Glutamatergic neuron (in vitro differentiated cells): ENCODE measurements at regions not wholly inside any gene's neighbourhood (a gene's known extent, or its start where the extent isn't known, plus 50 kb on each side); places are given as distances from the start of the nearest gene placed in this dataset.

Source experiments
- DNase-seq: peaks from one replicate; pipeline ENCODE4 v3.0.0; 2022
- H3K27ac Mint-ChIP-seq: one replicate; pipeline ENCODE4 v1.8.0; 2020; ENCODE audit warnings: mild to moderate bottlenecking, mixed read lengths, inconsistent platforms; ENCODE audit not compliant: unreplicated experiment
- H3K27me3 Mint-ChIP-seq: one replicate; pipeline ENCODE4 v1.8.0; 2020; ENCODE audit warnings: mild to moderate bottlenecking, moderate library complexity, mixed read lengths, inconsistent platforms; ENCODE audit not compliant: unreplicated experiment
- H3K36me3 Mint-ChIP-seq: one replicate; pipeline ENCODE4 v1.8.0; 2020; ENCODE audit warnings: mild to moderate bottlenecking, mixed read lengths, inconsistent platforms; ENCODE audit not compliant: unreplicated experiment
- H3K4me1 Mint-ChIP-seq: one replicate; pipeline ENCODE4 v1.8.0; 2020; ENCODE audit warnings: mild to moderate bottlenecking, low read depth, mixed read lengths, inconsistent platforms; ENCODE audit not compliant: unreplicated experiment
- H3K4me3 Mint-ChIP-seq: one replicate; pipeline ENCODE4 v1.8.0; 2020; ENCODE audit warnings: mild to moderate bottlenecking, mixed read lengths, inconsistent platforms; ENCODE audit not compliant: unreplicated experiment
- H3K9me3 Mint-ChIP-seq: one replicate; pipeline ENCODE4 v1.8.0; 2020; ENCODE audit warnings: mild to moderate bottlenecking, moderate library complexity, mixed read lengths, inconsistent platforms; ENCODE audit not compliant: unreplicated experiment
- CTCF ChIP-seq: fragments of 200-600 bp; sonication (generic); IDR thresholded peaks from one replicate; pipeline ENCODE4 v1.5.0; 2021; ENCODE audit not compliant: partially characterized antibody, unreplicated experiment

GRCh38 chr3:189108067-189108466 is 63.7 kb upstream of the TPRG1 start:
- H3K36me3 Mint-ChIP-seq: no peaks in the 10 kb centered on the region
- peaks cover 12% of the 10 kb centered on the region for H3K4me1 Mint-ChIP-seq
- H3K4me3 Mint-ChIP-seq: no peak overlapping the region
- H3K27ac Mint-ChIP-seq: no peak overlapping the region
- no peak for DNase-seq
- H3K9me3 Mint-ChIP-seq: no peaks in the 10 kb centered on the region
- no peaks in the 10 kb centered on the region for H3K27me3 Mint-ChIP-seq
- no peak for TF ChIP-seq CTCF

- Mint-ChIP-seq H3K4me3 (peak overlapping the region; percentile 10), H3K36me3 (no peaks in the 10 kb centered on the region), H3K27ac (peak overlapping the region; percentile 5), H3K27me3 (no peaks in the 10 kb centered on the region), H3K9me3 (no peaks in the 10 kb centered on the region), H3K4me1 (peaks cover 12% of the 10 kb centered on the region)
- TF ChIP-seq CTCF: no peak
- no peak for DNase-seq
Observed at GRCh38 chr3:189108735-189109134, 63.0 kb upstream of the TPRG1 start.

GRCh38 chr3:189109145-189109544 is 62.6 kb upstream of the TPRG1 start:
- no peak for DNase-seq
- Mint-ChIP-seq H3K9me3 (no peaks in the 10 kb centered on the region), H3K27ac (peak overlapping the region; percentile 5), H3K4me3 (peak overlapping the region; percentile 10), H3K4me1 (peaks cover 12% of the 10 kb centered on the region), H3K27me3 (no peaks in the 10 kb centered on the region), H3K36me3 (no peaks in the 10 kb centered on the region)
- no peak for TF ChIP-seq CTCF

- DNase-seq: no peak
- no peak for TF ChIP-seq CTCF
- Mint-ChIP-seq H3K27ac (no peak overlapping the region), H3K27me3 (no peaks in the 10 kb centered on the region), H3K36me3 (peaks cover 8% of the 10 kb centered on the region), H3K9me3 (peaks cover 4% of the 10 kb centered on the region), H3K4me3 (no peak overlapping the region), H3K4me1 (no peaks in the 10 kb centered on the region)
Observed at GRCh38 chr3:189117087-189117486, 54.7 kb upstream of the TPRG1 start.

- Mint-ChIP-seq H3K27me3 (no peaks in the 10 kb centered on the region), H3K4me3 (no peak overlapping the region), H3K4me1 (no peaks in the 10 kb centered on the region), H3K36me3 (peaks cover 8% of the 10 kb centered on the region), H3K27ac (no peak overlapping the region), H3K9me3 (peaks cover 4% of the 10 kb centered on the region)
- TF ChIP-seq CTCF: no peak
- DNase-seq: no peak
Observed at GRCh38 chr3:189118896-189119295, 52.9 kb upstream of the TPRG1 start.
